Nephron progenitor cell (in vitro differentiated cells): ENCODE measurements at regions not wholly inside any gene's neighbourhood (a gene's known extent, or its start where the extent isn't known, plus 50 kb on each side); places are given as distances from the start of the nearest gene placed in this dataset.
"Not testable (repeated sequence)": the region's sequence is repeated elsewhere in the genome, so short reads cannot be mapped to it uniquely, and the experiment has no call there.

Experiments used
- DNase-seq: peaks from one replicate; pipeline ENCODE4 v3.0.0; 2021
- H3K27ac Mint-ChIP-seq: 2 replicates; pipeline ENCODE4 v1.8.0; 2021; ENCODE audit warnings: mild to moderate bottlenecking, moderate library complexity, mixed read lengths
- H3K27me3 Mint-ChIP-seq: 2 replicates; pipeline ENCODE4 v1.8.0; 2021; ENCODE audit warnings: mild to moderate bottlenecking, low read depth, mixed read lengths; ENCODE audit not compliant: poor library complexity
- H3K36me3 Mint-ChIP-seq: 2 replicates; pipeline ENCODE4 v1.8.0; 2021; ENCODE audit warnings: low read depth, mixed read lengths
- H3K4me1 Mint-ChIP-seq: 2 replicates; pipeline ENCODE4 v1.8.0; 2021; ENCODE audit warnings: mixed read lengths
- H3K4me3 Mint-ChIP-seq: 2 replicates; pipeline ENCODE4 v1.8.0; 2021; ENCODE audit warnings: mild to moderate bottlenecking, moderate library complexity, mixed read lengths
- H3K9me3 Mint-ChIP-seq: 2 replicates; pipeline ENCODE4 v1.8.0; 2021; ENCODE audit warnings: mild to moderate bottlenecking, moderate library complexity, mixed read lengths
- TF ChIP-seq, protein P1 (sequence below): fragments of 200-600 bp; sonication (generic); IDR thresholded peaks from 2 replicates; pipeline ENCODE4 v1.5.0; 2021; ENCODE audit warnings: antibody characterized with exemption

GRCh38 chr5:23756779-23757178, 249.4 kb downstream of the PRDM9 start:
- H3K4me1 Mint-ChIP-seq, result no peaks in the 10 kb centered on the region
- no peaks in the 10 kb centered on the region for H3K9me3 Mint-ChIP-seq
- H3K27ac Mint-ChIP-seq, result no peak overlapping the region
- no peak overlapping the region for H3K4me3 Mint-ChIP-seq
- H3K27me3 Mint-ChIP-seq, result no peaks in the 10 kb centered on the region
- TF ChIP-seq, protein P1, sequence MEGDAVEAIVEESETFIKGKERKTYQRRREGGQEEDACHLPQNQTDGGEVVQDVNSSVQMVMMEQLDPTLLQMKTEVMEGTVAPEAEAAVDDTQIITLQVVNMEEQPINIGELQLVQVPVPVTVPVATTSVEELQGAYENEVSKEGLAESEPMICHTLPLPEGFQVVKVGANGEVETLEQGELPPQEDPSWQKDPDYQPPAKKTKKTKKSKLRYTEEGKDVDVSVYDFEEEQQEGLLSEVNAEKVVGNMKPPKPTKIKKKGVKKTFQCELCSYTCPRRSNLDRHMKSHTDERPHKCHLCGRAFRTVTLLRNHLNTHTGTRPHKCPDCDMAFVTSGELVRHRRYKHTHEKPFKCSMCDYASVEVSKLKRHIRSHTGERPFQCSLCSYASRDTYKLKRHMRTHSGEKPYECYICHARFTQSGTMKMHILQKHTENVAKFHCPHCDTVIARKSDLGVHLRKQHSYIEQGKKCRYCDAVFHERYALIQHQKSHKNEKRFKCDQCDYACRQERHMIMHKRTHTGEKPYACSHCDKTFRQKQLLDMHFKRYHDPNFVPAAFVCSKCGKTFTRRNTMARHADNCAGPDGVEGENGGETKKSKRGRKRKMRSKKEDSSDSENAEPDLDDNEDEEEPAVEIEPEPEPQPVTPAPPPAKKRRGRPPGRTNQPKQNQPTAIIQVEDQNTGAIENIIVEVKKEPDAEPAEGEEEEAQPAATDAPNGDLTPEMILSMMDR, result no peak
- no peaks in the 10 kb centered on the region for H3K36me3 Mint-ChIP-seq
- DNase-seq, result no peak

- no peaks in the 10 kb centered on the region for H3K36me3 Mint-ChIP-seq
These were observed 255.8 kb downstream of the PRDM9 start for GRCh38 chr5:23763170-23763569.

DNA sequence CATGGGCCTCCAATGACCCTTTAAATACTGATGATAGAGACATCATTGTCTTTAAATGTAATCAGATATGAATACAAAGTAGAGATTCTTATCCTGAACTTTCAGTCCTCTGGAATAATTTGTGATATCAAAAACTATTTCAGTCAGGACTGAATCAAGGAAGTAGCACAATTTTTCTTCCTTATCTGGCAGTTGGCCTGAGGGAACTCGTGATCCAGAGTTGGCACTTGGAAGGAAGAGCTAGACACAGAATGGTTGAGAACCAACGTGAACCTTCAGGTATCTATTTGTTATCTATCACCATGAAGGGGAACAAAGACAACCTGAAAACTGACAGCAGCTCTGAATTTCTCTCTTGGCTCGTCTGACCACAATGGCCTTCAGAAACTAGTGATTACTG, 269.3 kb downstream of the PRDM9 start:
- H3K4me3 Mint-ChIP-seq, result no peak overlapping the region
- no peak overlapping the region for H3K27ac Mint-ChIP-seq
- no peaks in the 10 kb centered on the region for H3K4me1 Mint-ChIP-seq
- TF ChIP-seq, protein P1, result no peak
- peaks cover 3% of the 10 kb centered on the region for H3K27me3 Mint-ChIP-seq
- H3K36me3 Mint-ChIP-seq, result no peaks in the 10 kb centered on the region
- no peaks in the 10 kb centered on the region for H3K9me3 Mint-ChIP-seq
- no peak for DNase-seq

More at GRCh38 chr5:23763170-23763569, 255.8 kb downstream of the PRDM9 start:
- TF ChIP-seq, protein P1, result no peak
- Mint-ChIP-seq H3K9me3 (no peaks in the 10 kb centered on the region), H3K27ac (no peak overlapping the region), H3K4me1 (no peaks in the 10 kb centered on the region), H3K27me3 (peaks cover 3% of the 10 kb centered on the region), H3K4me3 (no peak overlapping the region)
- DNase-seq, result no peak

GRCh38 chr5:23800307-23800706, 292.9 kb downstream of the PRDM9 start:
- H3K4me3 Mint-ChIP-seq, H3K27ac Mint-ChIP-seq, H3K27me3 Mint-ChIP-seq, H3K9me3 Mint-ChIP-seq, H3K4me1 Mint-ChIP-seq, H3K36me3 Mint-ChIP-seq, DNase-seq: not testable (repeated sequence)

DNA sequence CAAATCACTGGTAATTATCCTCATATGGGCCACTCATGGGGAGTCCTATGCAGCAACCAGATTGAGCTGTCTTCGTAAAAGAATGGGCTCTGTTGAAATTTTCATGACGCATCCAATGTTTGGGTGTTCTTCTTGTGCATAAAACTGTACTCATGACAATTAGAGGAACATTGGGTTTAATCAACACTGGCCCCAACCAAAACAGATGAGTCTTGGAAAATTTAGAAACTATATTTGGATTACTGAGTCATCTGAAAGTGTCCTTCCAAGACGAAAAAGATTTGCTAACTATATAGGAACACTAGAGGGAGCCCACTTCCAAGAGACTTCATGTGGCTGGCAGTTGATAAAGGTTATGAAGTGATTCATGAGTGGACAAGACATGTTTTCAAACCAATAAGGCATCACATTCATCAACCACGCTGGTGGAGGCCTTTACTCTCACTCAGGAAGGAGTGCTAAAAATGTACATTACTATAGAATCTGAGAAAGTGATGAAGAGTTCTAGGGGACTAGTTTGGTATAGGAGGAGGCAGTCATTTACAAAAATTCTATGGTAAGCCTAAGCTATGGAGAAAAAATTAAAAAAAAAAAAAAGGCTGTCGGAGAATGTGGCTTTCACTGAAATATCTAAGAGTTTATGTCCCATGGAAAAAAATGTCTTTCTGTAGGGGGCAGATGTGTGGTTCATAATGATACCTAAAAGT, 313.5 kb downstream of the PRDM9 start:
- H3K9me3 Mint-ChIP-seq, result no peaks in the 10 kb centered on the region
- no peaks in the 10 kb centered on the region for H3K4me1 Mint-ChIP-seq

DNA sequence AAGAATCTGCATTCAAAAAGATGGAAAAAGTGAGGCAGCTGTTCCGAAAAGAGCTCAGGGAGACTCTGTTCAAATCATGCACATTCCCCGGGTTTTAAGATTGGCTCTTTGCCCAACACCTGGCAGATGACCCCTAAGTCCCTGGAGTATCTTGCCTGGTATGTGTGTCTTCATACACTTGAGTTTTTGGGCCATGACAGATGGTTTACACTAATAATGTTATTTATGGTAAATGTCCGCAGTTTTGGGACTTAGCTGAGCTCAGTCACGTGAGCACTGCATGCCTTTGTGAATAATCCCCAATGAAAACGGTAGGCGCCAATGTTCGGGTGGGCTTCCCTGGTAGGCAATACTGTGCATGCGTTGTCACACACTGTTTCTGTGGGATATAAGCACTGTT, 316.1 kb downstream of the PRDM9 start:
- H3K36me3 Mint-ChIP-seq, result no peaks in the 10 kb centered on the region
- no peak overlapping the region for H3K4me3 Mint-ChIP-seq
- H3K27ac Mint-ChIP-seq, result no peak overlapping the region
- peaks cover 6% of the 10 kb centered on the region for H3K4me1 Mint-ChIP-seq
- H3K27me3 Mint-ChIP-seq, result no peaks in the 10 kb centered on the region
- no peaks in the 10 kb centered on the region for H3K9me3 Mint-ChIP-seq
- TF ChIP-seq, protein P1, result no peak
- no peak for DNase-seq

More for the DNA sequence above, 313.5 kb downstream of the PRDM9 start:
- peak; percentile 4 for DNase-seq
- Mint-ChIP-seq H3K27me3 (no peaks in the 10 kb centered on the region), H3K36me3 (no peaks in the 10 kb centered on the region), H3K4me3 (no peak overlapping the region), H3K27ac (no peak overlapping the region)
- TF ChIP-seq, protein P1, result peak; percentile 54
